Activated CD4-positive, alpha-beta T cell treated with anti-CD3 and anti-CD28 coated beads for 36 hours (primary cell): ENCODE measurements at regions not wholly inside any gene's neighbourhood (a gene's known extent, or its start where the extent isn't known, plus 50 kb on each side); places are given as distances from the start of the nearest gene placed in this dataset.

Source experiments
- ATAC-seq: fragments of 200-7000 bp; cut with Tn5 transposase; one replicate; pipeline ENCODE4 v1.10.0; 2021; ENCODE audit warnings: mild to moderate bottlenecking, moderate library complexity
- CTCF ChIA-PET: fragments of 350-600 bp; sonication (Branson Sonifier 250); formaldehyde crosslinking; loops from one replicate; lab custom pipeline; 2021; ENCODE audit warnings: antibody characterized with exemption; lab: Charles Lee
- POLR2A ChIA-PET: fragments of 350-600 bp; sonication (Branson Sonifier 250); formaldehyde crosslinking; loops from one replicate; lab custom pipeline; 2021; ENCODE audit warnings: antibody characterized with exemption, inconsistent platforms; lab: Charles Lee
- DNase-seq: peaks from one replicate; pipeline ENCODE4 v3.0.0-alpha.2; 2020
- H3K27ac Mint-ChIP-seq: one replicate; pipeline ENCODE4 v1.8.0; 2021; ENCODE audit warnings: mixed read lengths
- H3K27me3 Mint-ChIP-seq: one replicate; pipeline ENCODE4 v1.8.0; 2021; ENCODE audit warnings: mixed read lengths
- H3K36me3 Mint-ChIP-seq: one replicate; pipeline ENCODE4 v1.8.0; 2021; ENCODE audit warnings: low read depth, mixed read lengths
- H3K4me1 Mint-ChIP-seq: one replicate; pipeline ENCODE4 v1.8.0; 2021; ENCODE audit warnings: mixed read lengths
- H3K4me3 Mint-ChIP-seq: one replicate; pipeline ENCODE4 v1.8.0; 2021; ENCODE audit warnings: mild to moderate bottlenecking, moderate library complexity, mixed read lengths
- H3K9me3 Mint-ChIP-seq: one replicate; pipeline ENCODE4 v1.8.0; 2021; ENCODE audit warnings: low read depth, mixed read lengths
- intact Hi-C, 2 experiments: fragments of 100-400 bp; cut with DNase I in 1 of 2; cut with micrococcal nuclease in 1 of 2; formaldehyde crosslinking; loops; one replicate each; pipeline versions ENCODE4 v1.14.2 to v1.15.1; 2022 to 2024; cut with DNase I, micrococcal nuclease

GRCh38 chr4:10175626-10176025, 59.0 kb upstream of the WDR1 start:
- POLR2A ChIA-PET, result no interaction called here
- ATAC-seq (no peak), DNase-seq (no peak)
- CTCF ChIA-PET, result interaction anchor here (1.1 to 1.9 kb wide), 2 partner anchors 10 to 17 kb away, joined by 3 to 4 read pairs; no protein-coding TSS in a partner anchor
- peaks cover 5% of the 10 kb centered on the region for H3K4me1 Mint-ChIP-seq
- no peaks in the 10 kb centered on the region for H3K9me3 Mint-ChIP-seq
- H3K4me3 Mint-ChIP-seq, result no peak overlapping the region
- no peaks in the 10 kb centered on the region for H3K36me3 Mint-ChIP-seq
- intact Hi-C loops, result no loop called here
- H3K27me3 Mint-ChIP-seq, result no peaks in the 10 kb centered on the region
- no peak overlapping the region for H3K27ac Mint-ChIP-seq

- H3K27ac Mint-ChIP-seq, result no peak overlapping the region
- no peak overlapping the region for H3K4me3 Mint-ChIP-seq
- no peaks in the 10 kb centered on the region for H3K4me1 Mint-ChIP-seq
- H3K36me3 Mint-ChIP-seq, result no peaks in the 10 kb centered on the region
- DNase-seq, result no peak
- ChIA-PET POLR2A (no interaction called here), CTCF (interaction anchor here (0.7 to 1.9 kb wide), 6 partner anchors 9 to 286 kb away, joined by 3 to 4 read pairs (median 4); no protein-coding TSS in a partner anchor)
- no peak for ATAC-seq
- no peaks in the 10 kb centered on the region for H3K9me3 Mint-ChIP-seq
- intact Hi-C loops, result no loop called here
- no peaks in the 10 kb centered on the region for H3K27me3 Mint-ChIP-seq
Measured at GRCh38 chr4:10173754-10174749, 57.5 kb upstream of the WDR1 start.

- POLR2A ChIA-PET, result no interaction called here
- DNase-seq (no peak), ATAC-seq (no peak)
- no peaks in the 10 kb centered on the region for H3K9me3 Mint-ChIP-seq
- no peaks in the 10 kb centered on the region for H3K4me1 Mint-ChIP-seq
- no peak overlapping the region for H3K27ac Mint-ChIP-seq
- CTCF ChIA-PET, result interaction anchor here (0.7 to 1.2 kb wide), 5 partner anchors 10 to 97 kb away, joined by 3 read pairs; no protein-coding TSS in a partner anchor
- intact Hi-C loops, result no loop called here
- no peaks in the 10 kb centered on the region for H3K27me3 Mint-ChIP-seq
- H3K36me3 Mint-ChIP-seq, result no peaks in the 10 kb centered on the region
- no peak overlapping the region for H3K4me3 Mint-ChIP-seq
Measured at GRCh38 chr4:10173037-10173753, 56.6 kb upstream of the WDR1 start.

- POLR2A ChIA-PET, result no interaction called here
- CTCF ChIA-PET, result interaction anchor here (1.1 to 2.6 kb wide), 3 partner anchors 10 to 84 kb away, joined by 3 to 6 read pairs (median 3); no protein-coding TSS in a partner anchor
- DNase-seq, result no peak
- intact Hi-C loops, result no loop called here
- Mint-ChIP-seq H3K4me3 (no peak overlapping the region), H3K4me1 (no peaks in the 10 kb centered on the region), H3K27me3 (no peaks in the 10 kb centered on the region), H3K27ac (no peak overlapping the region), H3K9me3 (no peaks in the 10 kb centered on the region), H3K36me3 (no peaks in the 10 kb centered on the region)
- ATAC-seq, result no peak
Measured at GRCh38 chr4:10172278-10172921, 55.8 kb upstream of the WDR1 start.

DNA sequence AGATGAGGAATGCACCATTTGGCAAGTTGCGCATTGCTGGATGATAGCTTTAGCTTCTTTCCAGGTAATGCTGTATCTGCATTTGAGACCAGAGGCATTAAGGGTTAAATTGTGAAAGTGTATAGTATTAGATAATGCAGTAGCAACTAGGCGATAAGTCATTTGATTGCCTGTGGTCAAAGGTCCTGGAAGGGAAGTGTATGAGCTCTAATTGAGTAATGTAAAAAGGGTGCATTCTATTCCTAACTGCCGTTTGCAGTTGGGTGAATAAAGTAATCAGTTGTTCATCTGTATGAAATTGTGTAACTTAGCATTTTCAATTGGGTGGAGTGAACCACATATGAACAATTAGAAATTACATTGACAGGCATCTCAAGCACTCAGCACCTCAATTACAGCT, 54.5 kb upstream of the WDR1 start:
- Mint-ChIP-seq H3K4me1 (no peaks in the 10 kb centered on the region), H3K36me3 (no peaks in the 10 kb centered on the region), H3K27me3 (no peaks in the 10 kb centered on the region), H3K4me3 (no peak overlapping the region), H3K27ac (no peak overlapping the region), H3K9me3 (no peaks in the 10 kb centered on the region)
- ChIA-PET POLR2A (no interaction called here), CTCF (interaction anchor here (1.2 to 2.6 kb wide), 4 partner anchors 10 to 366 kb away, joined by 3 to 6 read pairs (median 5); no protein-coding TSS in a partner anchor)
- intact Hi-C loops, result no loop called here
- ATAC-seq, result no peak
- DNase-seq, result no peak

DNA sequence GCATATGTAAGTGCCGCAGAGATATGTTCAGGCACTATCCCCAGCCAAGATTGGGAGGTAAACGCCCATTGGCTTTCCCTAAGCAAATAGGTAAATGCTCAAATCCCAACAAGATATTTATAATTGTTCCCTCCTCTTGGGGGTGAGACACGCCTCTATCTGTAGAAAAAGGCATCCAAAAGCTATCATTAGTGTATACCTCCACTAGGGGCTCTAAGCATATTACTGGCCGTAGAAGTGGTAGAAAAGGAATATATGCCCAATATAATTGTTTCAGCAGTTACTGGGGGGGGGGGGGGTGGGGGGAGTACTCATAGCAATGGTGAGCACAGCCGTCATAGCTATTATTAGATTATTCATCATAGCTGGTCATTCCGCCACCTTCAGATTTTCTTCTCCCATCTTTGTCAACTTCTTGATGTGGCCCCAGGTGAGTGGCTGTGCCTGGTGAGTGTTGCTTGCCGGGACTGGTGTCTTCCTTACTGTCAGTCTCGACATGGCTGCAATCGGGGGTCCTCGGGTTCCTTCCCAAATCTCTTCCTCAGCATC, 53.3 kb upstream of the WDR1 start:
- intact Hi-C loops, result no loop called here
- CTCF ChIA-PET, result interaction anchor here (1.0 to 2.6 kb wide), 5 partner anchors 9 to 368 kb away, joined by 3 to 6 read pairs (median 5); no protein-coding TSS in a partner anchor
- no peak for DNase-seq
- POLR2A ChIA-PET, result no interaction called here
- Mint-ChIP-seq H3K4me3 (no peak overlapping the region), H3K4me1 (no peaks in the 10 kb centered on the region), H3K27me3 (no peaks in the 10 kb centered on the region), H3K36me3 (no peaks in the 10 kb centered on the region), H3K27ac (no peak overlapping the region), H3K9me3 (no peaks in the 10 kb centered on the region)
- no peak for ATAC-seq

GRCh38 chr4:10168151-10168550, 51.6 kb upstream of the WDR1 start:
- no peak overlapping the region for H3K4me3 Mint-ChIP-seq
- no peaks in the 10 kb centered on the region for H3K36me3 Mint-ChIP-seq
- POLR2A ChIA-PET, result no interaction called here
- ATAC-seq, result no peak
- intact Hi-C loops, result no loop called here
- CTCF ChIA-PET, result interaction anchor here (0.6 to 2.1 kb wide), 5 partner anchors 9 to 384 kb away, joined by 3 to 5 read pairs (median 4); no protein-coding TSS in a partner anchor
- H3K4me1 Mint-ChIP-seq, result no peaks in the 10 kb centered on the region
- H3K27ac Mint-ChIP-seq, result no peak overlapping the region
- H3K27me3 Mint-ChIP-seq, result no peaks in the 10 kb centered on the region
- no peaks in the 10 kb centered on the region for H3K9me3 Mint-ChIP-seq
- no peak for DNase-seq

GRCh38 chr4:10167201-10167600, 50.6 kb upstream of the WDR1 start:
- intact Hi-C loops, result no loop called here
- H3K27me3 Mint-ChIP-seq, result no peaks in the 10 kb centered on the region

More at GRCh38 chr4:10167201-10167600, 50.6 kb upstream of the WDR1 start:
- DNase-seq (no peak), ATAC-seq (no peak)
- H3K36me3 Mint-ChIP-seq, result no peaks in the 10 kb centered on the region
- H3K4me1 Mint-ChIP-seq, result no peaks in the 10 kb centered on the region
- H3K9me3 Mint-ChIP-seq, result no peaks in the 10 kb centered on the region
- POLR2A ChIA-PET, result no interaction called here
- CTCF ChIA-PET, result interaction anchor here (1.8 to 2.1 kb wide), 2 partner anchors 8 to 46 kb away, joined by 3 to 5 read pairs; no protein-coding TSS in a partner anchor
- no peak overlapping the region for H3K27ac Mint-ChIP-seq
- no peak overlapping the region for H3K4me3 Mint-ChIP-seq
